ENCODE measurements at regions not wholly inside any gene's neighbourhood (a gene's known extent, or its start where the extent isn't known, plus 50 kb on each side); places are given as distances from the start of the nearest gene placed in this dataset.

DNA sequence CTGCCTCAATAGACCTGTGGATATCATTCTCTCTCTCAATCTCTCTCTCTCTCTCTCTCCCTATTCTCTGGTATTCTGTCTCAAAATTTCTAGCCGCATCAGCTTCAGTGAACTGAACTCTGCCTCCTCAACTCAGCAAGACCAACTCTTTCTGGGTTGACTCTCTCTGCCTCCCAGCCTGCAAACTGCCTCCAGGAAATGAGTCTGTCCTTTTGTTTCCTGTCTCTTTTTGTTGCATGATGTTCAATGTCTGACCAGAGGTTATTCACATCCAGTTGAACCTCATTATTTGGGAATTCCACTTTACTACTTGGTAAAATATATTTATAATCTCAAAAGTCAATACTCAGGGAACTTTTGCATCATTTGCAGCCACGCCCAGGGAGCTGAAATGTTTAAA, 682.7 kb upstream of the FZD8 start:
- TF ChIP-seq, protein P1, sequence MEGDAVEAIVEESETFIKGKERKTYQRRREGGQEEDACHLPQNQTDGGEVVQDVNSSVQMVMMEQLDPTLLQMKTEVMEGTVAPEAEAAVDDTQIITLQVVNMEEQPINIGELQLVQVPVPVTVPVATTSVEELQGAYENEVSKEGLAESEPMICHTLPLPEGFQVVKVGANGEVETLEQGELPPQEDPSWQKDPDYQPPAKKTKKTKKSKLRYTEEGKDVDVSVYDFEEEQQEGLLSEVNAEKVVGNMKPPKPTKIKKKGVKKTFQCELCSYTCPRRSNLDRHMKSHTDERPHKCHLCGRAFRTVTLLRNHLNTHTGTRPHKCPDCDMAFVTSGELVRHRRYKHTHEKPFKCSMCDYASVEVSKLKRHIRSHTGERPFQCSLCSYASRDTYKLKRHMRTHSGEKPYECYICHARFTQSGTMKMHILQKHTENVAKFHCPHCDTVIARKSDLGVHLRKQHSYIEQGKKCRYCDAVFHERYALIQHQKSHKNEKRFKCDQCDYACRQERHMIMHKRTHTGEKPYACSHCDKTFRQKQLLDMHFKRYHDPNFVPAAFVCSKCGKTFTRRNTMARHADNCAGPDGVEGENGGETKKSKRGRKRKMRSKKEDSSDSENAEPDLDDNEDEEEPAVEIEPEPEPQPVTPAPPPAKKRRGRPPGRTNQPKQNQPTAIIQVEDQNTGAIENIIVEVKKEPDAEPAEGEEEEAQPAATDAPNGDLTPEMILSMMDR (IDR thresholded peaks at IDR 0.05; ENCODE audit: borderline replicate concordance, insufficient read depth, low read depth, low read length) = no peak

DNA sequence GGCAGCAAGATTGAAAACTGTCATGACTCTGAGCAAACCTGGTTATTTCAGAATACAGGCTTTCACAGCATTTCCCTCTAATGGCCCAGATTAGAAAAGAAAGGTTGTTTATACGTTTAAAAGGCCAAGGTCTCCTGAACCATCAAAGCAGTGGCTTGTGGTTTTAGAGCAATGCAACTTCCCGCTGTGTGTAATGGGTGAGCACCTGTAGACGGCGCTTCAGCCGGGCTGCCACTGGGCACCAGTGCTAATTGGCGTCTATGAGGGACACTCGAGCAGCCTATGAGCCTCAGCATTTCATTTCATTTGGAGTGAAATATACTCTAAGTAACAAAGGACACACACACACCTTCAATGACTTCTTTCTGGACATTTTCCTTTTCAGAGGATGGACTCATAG, 671.0 kb upstream of the FZD8 start:
- no peak overlapping the region for H3K4me3 ChIP-seq (ENCODE audit: low read depth, low read length)
- TF ChIP-seq, protein P1 (IDR thresholded peaks at IDR 0.05; ENCODE audit: borderline replicate concordance, insufficient read depth, low read depth, low read length) = no peak

More for the DNA sequence above, 682.7 kb upstream of the FZD8 start:
- no peak overlapping the region for H3K4me3 ChIP-seq (ENCODE audit: low read depth, low read length)

DNA sequence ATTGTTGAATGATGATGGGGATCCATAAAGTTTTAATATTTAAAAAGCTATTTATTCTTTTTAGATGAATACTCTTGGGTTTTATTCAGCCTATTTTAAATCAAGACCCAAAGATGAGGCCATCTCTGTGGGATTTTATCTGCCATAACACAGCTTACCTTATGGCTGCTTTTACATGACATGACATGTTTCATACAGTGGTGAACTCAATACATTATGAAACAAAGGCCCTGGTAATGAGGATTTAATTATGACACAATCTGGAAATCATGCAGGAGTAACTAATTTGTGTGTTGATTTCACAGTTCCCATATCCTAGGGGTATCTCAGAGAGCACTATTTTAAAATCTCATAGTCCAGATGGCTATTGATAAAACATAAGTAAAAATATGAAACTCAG, 661.8 kb upstream of the FZD8 start:
- TF ChIP-seq, protein P1 (IDR thresholded peaks at IDR 0.05; ENCODE audit: borderline replicate concordance, insufficient read depth, low read depth, low read length) = no peak
- H3K4me3 ChIP-seq (ENCODE audit: low read depth, low read length) = no peak overlapping the region

DNA sequence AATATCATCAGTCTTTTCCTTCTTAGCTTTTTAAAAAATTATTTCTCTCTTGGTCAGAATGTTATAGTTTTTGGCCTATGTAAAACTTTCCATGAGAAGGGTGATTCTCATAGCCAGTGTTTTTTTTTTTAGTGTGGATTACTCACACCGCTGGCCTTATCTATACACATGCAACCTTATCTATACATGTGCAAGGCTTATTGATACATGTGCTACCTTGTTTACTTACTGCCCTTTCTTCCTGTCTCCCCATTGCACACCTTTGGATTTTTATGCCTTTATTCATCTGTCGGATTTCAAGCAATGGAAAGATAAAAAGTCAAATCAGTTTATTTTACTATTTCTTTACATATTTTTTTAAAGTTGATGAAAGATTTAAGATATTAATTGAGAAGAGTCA, 660.0 kb upstream of the FZD8 start:
- TF ChIP-seq, protein P1 (IDR thresholded peaks at IDR 0.05; ENCODE audit: borderline replicate concordance, insufficient read depth, low read depth, low read length) = no peak
- no peak overlapping the region for H3K4me3 ChIP-seq (ENCODE audit: low read depth, low read length)

DNA sequence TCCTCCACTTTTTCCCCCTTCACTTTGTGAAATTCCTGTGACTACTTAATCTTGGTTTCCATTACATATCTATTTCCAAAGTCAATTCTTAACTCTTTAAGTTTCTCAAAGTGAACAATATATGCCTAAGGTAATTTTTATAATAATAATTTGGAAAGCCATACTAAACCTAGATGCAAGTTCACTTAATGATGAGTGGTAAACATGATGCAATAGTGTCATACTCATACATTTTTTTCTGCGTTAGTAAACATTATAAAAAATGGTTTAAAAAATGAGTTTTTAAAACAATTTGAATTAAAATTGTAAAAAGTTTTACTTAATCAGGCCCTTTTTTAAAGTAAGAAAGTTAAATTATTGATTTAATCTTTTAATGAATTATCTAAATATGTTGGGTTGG, 659.4 kb upstream of the FZD8 start:
- H3K4me3 ChIP-seq (ENCODE audit: low read depth, low read length) = no peak overlapping the region
- TF ChIP-seq, protein P1 (IDR thresholded peaks at IDR 0.05; ENCODE audit: borderline replicate concordance, insufficient read depth, low read depth, low read length) = no peak

DNA sequence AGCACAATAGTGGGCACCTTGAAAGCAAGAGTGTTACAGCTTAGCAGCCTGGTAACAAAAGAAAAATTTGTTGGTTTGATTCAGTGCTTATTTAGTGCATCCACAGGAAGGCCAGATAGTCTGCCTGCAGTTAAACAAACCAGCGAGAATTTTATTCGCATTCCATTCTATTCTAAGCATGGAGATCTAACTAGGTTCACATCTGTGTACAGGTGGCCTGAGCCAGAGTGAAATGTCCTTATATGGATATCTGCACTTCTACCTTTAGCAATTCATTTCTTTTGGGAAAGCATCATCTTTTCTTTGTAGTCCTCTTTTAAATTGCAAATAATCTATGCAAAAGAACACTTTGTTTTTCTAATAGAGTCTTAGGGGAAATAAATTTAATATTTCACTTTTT, 659.0 kb upstream of the FZD8 start:
- no peak overlapping the region for H3K4me3 ChIP-seq (ENCODE audit: low read depth, low read length)
- TF ChIP-seq, protein P1 (IDR thresholded peaks at IDR 0.05; ENCODE audit: borderline replicate concordance, insufficient read depth, low read depth, low read length) = no peak

DNA sequence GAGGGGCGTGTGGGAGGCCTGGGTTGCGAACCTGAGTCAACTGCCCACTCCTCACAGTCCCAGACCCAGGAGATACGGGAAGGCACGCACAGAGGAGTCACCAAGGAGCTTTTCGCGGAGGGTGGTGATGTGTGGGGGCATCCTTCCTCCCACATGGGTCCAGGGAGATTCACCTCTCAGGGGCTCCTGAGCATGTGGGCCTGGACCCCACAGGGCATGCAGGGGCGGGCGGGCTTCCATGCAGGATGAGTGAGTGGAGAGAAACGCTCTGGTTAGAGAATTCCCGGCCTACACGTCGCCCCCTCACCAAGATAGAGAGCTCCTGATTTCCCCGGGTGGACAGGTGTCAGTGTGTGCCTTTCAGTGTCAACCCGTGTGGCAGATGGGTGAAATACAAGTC, 641.7 kb upstream of the FZD8 start:
- TF ChIP-seq, protein P1 (IDR thresholded peaks at IDR 0.05; ENCODE audit: borderline replicate concordance, insufficient read depth, low read depth, low read length) = no peak
- no peak overlapping the region for H3K4me3 ChIP-seq (ENCODE audit: low read depth, low read length)

Measured in GM12875 (cell line).